ENCODE measurements at regions not wholly inside any gene's neighbourhood (a gene's known extent, or its start where the extent isn't known, plus 50 kb on each side); places are given as distances from the start of the nearest gene placed in this dataset.

- no peak for DNase-seq (ENCODE audit: low spot score)
These were observed 197.3 kb downstream of the UNC5CL start for GRCh38 chr6:40841721-40842120.

GRCh38 chr6:40832691-40833090, 206.3 kb downstream of the UNC5CL start:
- no peak for DNase-seq (ENCODE audit: low spot score)

- DNase-seq (ENCODE audit: low spot score) = no peak
These were observed 207.6 kb downstream of the UNC5CL start for GRCh38 chr6:40831381-40831780.

GRCh38 chr6:40825102-40825501, 213.9 kb downstream of the UNC5CL start:
- DNase-seq (ENCODE audit: low spot score) = no peak

GRCh38 chr6:40823917-40824891, 214.8 kb downstream of the UNC5CL start:
- peak; percentile 86 for DNase-seq (ENCODE audit: low spot score)

DNA sequence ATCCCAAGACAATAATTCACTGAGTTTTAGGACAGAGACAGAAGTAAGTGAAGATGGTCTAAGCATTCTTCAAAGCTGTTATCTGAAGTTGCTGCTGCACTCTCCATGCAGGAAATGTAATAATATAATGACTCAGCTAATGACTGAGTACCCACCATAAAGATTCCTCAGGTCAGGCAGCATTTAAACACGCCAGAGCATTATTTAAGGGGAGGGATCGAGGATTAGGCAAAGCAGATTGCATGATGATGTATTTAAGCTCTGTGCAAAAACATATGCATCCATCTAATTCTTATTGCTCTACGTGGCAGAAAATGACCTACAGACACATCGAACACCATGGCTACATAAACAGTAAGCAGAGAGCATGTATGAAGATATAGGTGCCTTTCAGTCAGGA, 216.4 kb downstream of the UNC5CL start:
- no peak for DNase-seq (ENCODE audit: low spot score)

GRCh38 chr6:40819182-40819834, 219.7 kb downstream of the UNC5CL start:
- DNase-seq (ENCODE audit: low spot score) = no peak

- no peak for DNase-seq (ENCODE audit: low spot score)
These were observed 221.7 kb downstream of the UNC5CL start for GRCh38 chr6:40817369-40817768.

GRCh38 chr6:40816601-40817000, 222.4 kb downstream of the UNC5CL start:
- DNase-seq (ENCODE audit: low spot score) = no peak

- no peak for DNase-seq (ENCODE audit: low spot score)
These were observed 223.3 kb downstream of the UNC5CL start for GRCh38 chr6:40815731-40816130.

GRCh38 chr6:40810171-40810570, 223.0 kb upstream of the LRFN2 start:
- DNase-seq (ENCODE audit: low spot score) = no peak

DNA sequence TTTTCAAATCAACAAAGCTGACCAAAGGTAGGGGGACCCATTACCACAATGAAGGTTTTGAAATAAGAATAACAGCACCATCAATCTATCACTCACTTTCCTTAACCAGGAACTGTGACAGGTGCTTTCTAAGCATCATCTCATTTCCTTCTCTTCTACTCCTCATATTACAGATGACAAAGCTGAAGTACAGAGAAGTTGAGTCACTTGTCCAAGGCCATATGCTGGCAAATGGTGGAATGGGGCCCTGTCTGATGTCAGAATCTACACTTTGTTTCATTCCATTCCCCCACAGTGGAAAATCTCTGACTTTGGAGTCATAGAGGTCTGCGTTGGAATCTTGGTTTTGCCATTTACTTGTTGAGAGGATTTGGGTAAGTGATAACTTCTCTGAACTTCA, 222.5 kb upstream of the LRFN2 start:
- no peak for DNase-seq (ENCODE audit: low spot score)

DNA sequence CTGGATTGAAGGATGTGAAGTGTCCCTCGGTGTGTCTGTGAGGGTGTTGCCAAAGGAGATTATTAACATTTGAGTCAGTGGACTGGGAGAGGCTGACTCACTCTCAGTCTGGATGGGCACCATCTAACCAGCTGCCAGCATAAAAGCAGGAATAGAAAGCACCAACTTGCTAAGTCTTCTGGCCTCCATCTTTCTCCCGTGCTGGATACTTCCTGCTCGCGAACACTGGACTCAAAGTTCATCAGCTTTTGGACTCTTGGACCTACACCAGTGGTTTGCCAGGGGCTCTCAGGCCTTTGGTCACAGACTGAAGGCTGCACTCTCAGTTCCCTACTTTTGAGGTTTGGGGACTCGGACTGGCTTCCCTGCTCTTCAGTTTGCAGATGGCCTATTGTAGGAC, 220.3 kb upstream of the LRFN2 start:
- peak; percentile 25 for DNase-seq (ENCODE audit: low spot score)

- DNase-seq (ENCODE audit: low spot score) = no peak
These were observed 219.2 kb upstream of the LRFN2 start for GRCh38 chr6:40806256-40806864.

- DNase-seq (ENCODE audit: low spot score) = no peak
These were observed 218.2 kb upstream of the LRFN2 start for GRCh38 chr6:40805336-40805735.

DNA sequence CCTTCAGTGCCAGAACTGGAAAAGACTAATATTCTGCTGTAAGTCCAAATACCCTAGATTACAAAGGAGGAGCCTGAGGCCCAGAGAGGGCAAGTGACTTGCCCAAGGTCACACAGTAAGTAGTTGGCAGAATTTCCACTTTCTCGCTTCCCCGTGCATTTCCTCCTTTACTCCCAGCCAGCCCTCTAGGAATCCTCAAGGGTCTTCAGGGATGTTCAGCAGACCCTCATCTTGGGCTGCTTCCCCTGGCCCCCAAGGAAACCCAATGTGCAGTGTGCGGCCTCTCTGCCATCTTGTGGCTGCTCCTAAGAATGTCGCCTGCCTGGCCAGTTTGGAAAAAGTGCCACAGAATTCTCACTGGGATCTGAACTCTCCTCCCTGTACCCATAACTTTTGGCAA, 217.7 kb upstream of the LRFN2 start:
- no peak for DNase-seq (ENCODE audit: low spot score)

- no peak for DNase-seq (ENCODE audit: low spot score)
These were observed 216.9 kb upstream of the LRFN2 start for GRCh38 chr6:40803897-40804702.

DNA sequence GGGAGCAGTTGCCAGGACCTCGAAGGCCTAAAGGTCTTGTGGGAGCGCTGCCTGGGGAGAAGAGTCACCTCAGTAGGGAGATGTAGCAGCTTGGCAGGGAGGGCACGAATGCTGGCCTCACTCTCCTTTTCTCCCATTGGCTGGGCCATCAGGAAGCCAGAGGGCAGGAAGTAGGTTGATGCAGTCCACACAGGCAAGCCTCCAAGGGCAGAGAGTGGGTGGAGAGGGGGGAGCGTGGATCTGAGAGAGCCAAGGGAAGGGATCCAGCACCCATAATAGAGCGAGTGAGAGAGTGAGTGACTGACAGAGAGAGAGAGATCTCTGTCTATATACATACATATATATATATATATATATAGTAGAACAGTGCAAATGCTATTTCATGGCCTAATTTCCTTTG, 215.3 kb upstream of the LRFN2 start:
- no peak for DNase-seq (ENCODE audit: low spot score)

DNA sequence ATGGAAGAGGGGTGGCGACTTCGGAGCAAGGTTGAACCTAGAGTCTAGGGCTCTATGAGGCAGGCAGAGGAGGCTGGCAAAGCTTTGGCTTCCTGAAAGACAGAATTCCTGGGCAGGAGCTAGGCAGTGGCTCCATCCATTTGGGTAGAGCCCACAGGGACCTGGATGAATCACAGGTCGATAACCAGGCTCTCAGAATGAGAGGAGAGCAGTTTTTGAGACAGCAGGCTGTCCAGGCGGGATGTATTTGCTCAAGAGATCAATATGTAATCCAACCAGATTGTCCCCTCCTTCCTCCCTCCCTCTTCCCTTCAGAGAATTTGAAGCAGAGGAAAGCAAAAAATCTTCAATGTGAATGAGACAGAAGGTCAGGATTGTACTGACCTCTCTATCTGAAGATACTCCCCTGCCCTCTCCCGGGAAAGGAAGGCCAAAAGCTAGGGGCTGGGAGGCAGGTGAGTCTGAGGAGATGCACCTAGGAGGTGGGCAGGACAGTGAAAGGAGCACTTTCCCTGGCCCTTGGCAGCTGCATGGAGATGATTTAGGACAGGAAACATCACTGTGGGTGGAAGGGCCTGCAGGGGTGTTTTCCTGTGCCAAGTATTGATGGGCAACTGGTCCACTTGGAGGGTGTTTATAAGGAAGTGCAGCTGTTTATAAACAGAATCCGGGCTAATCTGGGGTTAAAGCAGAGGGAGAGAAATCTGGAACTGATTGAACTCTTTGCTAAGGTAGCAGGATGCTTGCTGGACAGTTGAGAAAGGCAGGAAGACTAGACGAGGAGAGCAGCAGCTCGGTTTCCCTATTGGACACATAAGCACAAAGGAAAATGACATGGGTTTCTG, 212.4 kb upstream of the LRFN2 start:
- DNase-seq (ENCODE audit: low spot score) = no peak

DNA sequence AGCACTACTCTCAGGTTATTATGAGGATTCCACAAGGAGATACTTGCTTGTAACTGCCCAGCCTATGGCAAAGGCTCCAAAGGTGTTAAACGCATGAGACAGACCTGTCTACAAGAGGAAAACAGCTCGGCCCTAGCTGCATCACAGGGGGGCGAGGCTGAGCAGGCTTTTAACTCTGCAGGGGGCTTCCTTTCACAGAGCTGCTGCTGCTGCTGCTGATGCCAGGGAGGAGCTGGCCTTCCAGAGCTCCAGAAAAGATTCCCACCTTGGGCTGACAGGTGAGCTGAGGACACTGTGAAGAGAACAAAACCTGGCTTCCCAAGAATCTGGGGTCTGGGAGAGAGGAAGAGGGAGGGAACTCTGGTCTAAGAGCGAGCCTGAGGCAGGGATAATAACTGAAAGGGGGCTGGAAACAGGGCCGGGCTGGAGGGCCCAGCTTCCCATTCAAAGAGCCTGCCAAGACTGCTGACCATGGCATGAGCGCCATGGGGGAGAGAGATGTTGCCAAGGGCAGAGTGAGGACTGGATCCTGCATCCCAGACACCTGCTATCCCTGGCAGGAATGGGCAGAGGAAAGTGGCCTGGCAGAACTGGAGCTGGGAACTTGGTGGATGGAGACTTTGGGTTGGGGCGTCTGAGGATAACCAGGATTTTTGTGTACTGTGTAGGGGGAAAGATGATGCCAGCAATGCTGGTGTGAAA, 211.1 kb upstream of the LRFN2 start:
- DNase-seq (ENCODE audit: low spot score) = no peak
